ENCODE measurements at regions not wholly inside any gene's neighbourhood (a gene's known extent, or its start where the extent isn't known, plus 50 kb on each side); places are given as distances from the start of the nearest gene placed in this dataset.

- no peak for DNase-seq (ENCODE audit: low spot score)
- intact Hi-C loops (cut with DNase I) = no loop called here
Observed at GRCh38 chr14:97824218-97824617, 1027.0 kb downstream of the VRK1 start.

- no peak for DNase-seq (ENCODE audit: low spot score)
- intact Hi-C loops (cut with DNase I) = no loop called here
Observed at GRCh38 chr14:97827746-97828145, 1030.6 kb downstream of the VRK1 start.

GRCh38 chr14:97832776-97833175 is 1035.6 kb downstream of the VRK1 start:
- intact Hi-C loops (cut with DNase I) = no loop called here
- no peak for DNase-seq (ENCODE audit: low spot score)

GRCh38 chr14:97838986-97839385 is 1041.8 kb downstream of the VRK1 start:
- intact Hi-C loops (cut with DNase I) = no loop called here
- DNase-seq (ENCODE audit: low spot score) = no peak

- intact Hi-C loops (cut with DNase I) = no loop called here
- DNase-seq (ENCODE audit: low spot score) = no peak
Observed at GRCh38 chr14:97840159-97840558, 1043.0 kb downstream of the VRK1 start.

- intact Hi-C loops (cut with DNase I) = no loop called here
- no peak for DNase-seq (ENCODE audit: low spot score)
Observed at GRCh38 chr14:97841762-97842161, 1044.6 kb downstream of the VRK1 start.

- no peak for DNase-seq (ENCODE audit: low spot score)
- intact Hi-C loops (cut with DNase I) = no loop called here
Observed at GRCh38 chr14:97843066-97843465, 1045.9 kb downstream of the VRK1 start.

- intact Hi-C loops (cut with DNase I) = no loop called here
- no peak for DNase-seq (ENCODE audit: low spot score)
Observed at GRCh38 chr14:97844042-97844441, 1046.9 kb downstream of the VRK1 start.

- intact Hi-C loops (cut with DNase I) = no loop called here
- no peak for DNase-seq (ENCODE audit: low spot score)
Observed at GRCh38 chr14:97846156-97846555, 1049.0 kb downstream of the VRK1 start.

- no peak for DNase-seq (ENCODE audit: low spot score)
- intact Hi-C loops (cut with DNase I) = no loop called here
Observed at GRCh38 chr14:97848317-97848980, 1051.3 kb downstream of the VRK1 start.

GRCh38 chr14:97850466-97850865 is 1053.3 kb downstream of the VRK1 start:
- intact Hi-C loops (cut with DNase I) = no loop called here
- DNase-seq (ENCODE audit: low spot score) = no peak

GRCh38 chr14:97850886-97851285 is 1053.7 kb downstream of the VRK1 start:
- DNase-seq (ENCODE audit: low spot score) = no peak
- intact Hi-C loops (cut with DNase I) = no loop called here

GRCh38 chr14:97851428-97851995 is 1054.3 kb downstream of the VRK1 start:
- intact Hi-C loops (cut with DNase I) = no loop called here
- DNase-seq (ENCODE audit: low spot score) = no peak

GRCh38 chr14:97854918-97855317 is 1057.7 kb downstream of the VRK1 start:
- intact Hi-C loops (cut with DNase I) = no loop called here
- no peak for DNase-seq (ENCODE audit: low spot score)

- intact Hi-C loops (cut with DNase I) = no loop called here
- no peak for DNase-seq (ENCODE audit: low spot score)
Observed at GRCh38 chr14:97866195-97866594, 1069.0 kb downstream of the VRK1 start.

- intact Hi-C loops (cut with DNase I) = no loop called here
Observed at GRCh38 chr14:97866664-97867063, 1069.5 kb downstream of the VRK1 start.

GRCh38 chr14:97873291-97873690 is 1076.1 kb downstream of the VRK1 start:
- no peak for DNase-seq (ENCODE audit: low spot score)
- intact Hi-C loops (cut with DNase I) = no loop called here

More at GRCh38 chr14:97866664-97867063, 1069.5 kb downstream of the VRK1 start:
- no peak for DNase-seq (ENCODE audit: low spot score)

- DNase-seq (ENCODE audit: low spot score) = no peak
- intact Hi-C loops (cut with DNase I) = no loop called here
Observed at GRCh38 chr14:97874394-97874793, 1077.2 kb downstream of the VRK1 start.

- DNase-seq (ENCODE audit: low spot score) = no peak
- intact Hi-C loops (cut with DNase I) = no loop called here
Observed at GRCh38 chr14:97878206-97878605, 1081.0 kb downstream of the VRK1 start.

- DNase-seq (ENCODE audit: low spot score) = no peak
- intact Hi-C loops (cut with DNase I) = no loop called here
Observed at GRCh38 chr14:97878727-97879126, 1081.5 kb downstream of the VRK1 start.

GRCh38 chr14:97887690-97888089 is 1090.5 kb downstream of the VRK1 start:
- intact Hi-C loops (cut with DNase I) = no loop called here
- no peak for DNase-seq (ENCODE audit: low spot score)

- no peak for DNase-seq (ENCODE audit: low spot score)
- intact Hi-C loops (cut with DNase I) = no loop called here
Observed at GRCh38 chr14:97888331-97888730, 1091.1 kb downstream of the VRK1 start.
